IMR-90 (cell line): ENCODE measurements at regions not wholly inside any gene's neighbourhood (a gene's known extent, or its start where the extent isn't known, plus 50 kb on each side); places are given as distances from the start of the nearest gene placed in this dataset.

Experiments
- ATAC-seq: fragments of 200-7000 bp; cut with Tn5 transposase; 2 replicates; pipeline ENCODE4 v1.9.1; 2020; ENCODE audit warnings: low read depth, mild to moderate bottlenecking, moderate library complexity
- BruUV-seq: library from RNA; stranded (reverse); fragments of 400-500 nt; replicated peaks from 2 replicates; lab custom pipeline; 2021; lab: Mats Ljungman, UMichigan
- CTCF ChIA-PET: fragments of 300-600 bp; formaldehyde crosslinking; extraction: SDS; loops from one replicate; lab custom pipeline; 2021; ENCODE audit warnings: antibody characterized with exemption; lab: Yijun Ruan, JAX
- POLR2A ChIA-PET: fragments of 300-600 bp; sonication (Branson Sonifier 250); formaldehyde crosslinking; loops from one replicate; lab custom pipeline; 2022; ENCODE audit warnings: antibody characterized with exemption; ENCODE audit not compliant: unreplicated experiment; lab: Charles Lee
- DNase-seq: peaks from one replicate; pipeline ENCODE4 v3.0.0; 2013
- H2AFZ ChIP-seq: replicated peaks from 2 replicates; pipeline ENCODE3; 2013; ENCODE audit warnings: low read length, mild to moderate bottlenecking; ENCODE audit not compliant: poor library complexity
- H2AK5ac ChIP-seq: 2 replicates; pipeline ENCODE4 v1.6.1; 2013; ENCODE audit warnings: low read depth, low read length, inconsistent platforms
- H2AK9ac ChIP-seq: replicated peaks from 2 replicates; pipeline ENCODE3; 2013; ENCODE audit warnings: mild to moderate bottlenecking, low read depth, low read length, moderate library complexity; ENCODE audit not compliant: poor library complexity
- H2BK120ac ChIP-seq: 2 replicates; pipeline ENCODE4 v1.6.1; 2013; ENCODE audit warnings: low read depth, low read length, inconsistent platforms
- H2BK15ac ChIP-seq: 3 replicates; pipeline ENCODE4 v1.6.1; 2013; ENCODE audit warnings: low read depth, low read length, inconsistent platforms
- H2BK20ac ChIP-seq: 2 replicates; pipeline ENCODE4 v1.6.1; 2013; ENCODE audit warnings: low read depth, mild to moderate bottlenecking, inconsistent platforms, low read length, moderate library complexity
- H2BK5ac ChIP-seq: 2 replicates; pipeline ENCODE4 v1.6.1; 2013; ENCODE audit warnings: mild to moderate bottlenecking, low read depth, low read length, inconsistent platforms; ENCODE audit not compliant: poor library complexity, severe bottlenecking
- H3K14ac ChIP-seq: replicated peaks from 2 replicates; pipeline ENCODE4 v1.6.1; 2013; ENCODE audit warnings: low read depth, low read length, inconsistent platforms
- H3K18ac ChIP-seq: 2 replicates; pipeline ENCODE4 v1.6.1; 2013; ENCODE audit warnings: low read depth, low read length, control low read depth
- H3K23ac ChIP-seq: 2 replicates; pipeline ENCODE4 v1.6.1; 2013; ENCODE audit warnings: low read depth, low read length, inconsistent platforms
- H3K27ac ChIP-seq: 2 replicates; pipeline ENCODE4 v1.5.1; 2013; ENCODE audit warnings: mild to moderate bottlenecking, control low read depth, low read length; ENCODE audit not compliant: insufficient read depth
- H3K27me3 ChIP-seq: 2 replicates; pipeline ENCODE4 v1.6.1; 2013; ENCODE audit warnings: low read length; ENCODE audit not compliant: control insufficient read depth, insufficient read depth
- H3K36me3 ChIP-seq: 2 replicates; pipeline ENCODE4 v1.6.1; 2013; ENCODE audit warnings: low read length, mixed read lengths; ENCODE audit not compliant: control insufficient read depth, insufficient read depth
- H3K4ac ChIP-seq: 2 replicates; pipeline ENCODE4 v1.6.1; 2013; ENCODE audit warnings: low read depth, low read length, inconsistent platforms
- H3K4me1 ChIP-seq: 2 replicates; pipeline ENCODE4 v1.6.1; 2013; ENCODE audit warnings: low read length, mixed read lengths; ENCODE audit not compliant: control insufficient read depth, insufficient read depth
- H3K4me2 ChIP-seq: 2 replicates; pipeline ENCODE4 v1.6.1; 2013; ENCODE audit warnings: low read depth, mild to moderate bottlenecking, control low read depth, low read length, moderate library complexity
- H3K4me3 ChIP-seq: 2 replicates; pipeline ENCODE4 v1.5.1; 2013; ENCODE audit warnings: low read depth, mild to moderate bottlenecking, control low read depth, low read length, moderate library complexity; ENCODE audit not compliant: insufficient read depth
- H3K56ac ChIP-seq: 2 replicates; pipeline ENCODE4 v1.6.1; 2013; ENCODE audit warnings: low read length, inconsistent platforms; ENCODE audit not compliant: insufficient read depth; ENCODE audit errors: extremely low read depth
- H3K79me1 ChIP-seq, 2 experiments: 2 replicates each; pipeline ENCODE4 v1.6.1; 2013; ENCODE audit warnings: low read length in 2 of 2, inconsistent platforms in 1 of 2, low read depth in 1 of 2
- H3K9ac ChIP-seq: 2 replicates; pipeline ENCODE4 v1.6.1; 2013; ENCODE audit warnings: low read depth, low read length, control low read depth
- H3K9me1 ChIP-seq: 2 replicates; pipeline ENCODE4 v1.6.1; 2013; ENCODE audit warnings: low read length, inconsistent platforms; ENCODE audit not compliant: insufficient read depth
- H3K9me3 ChIP-seq: 2 replicates; pipeline ENCODE4 v1.6.1; 2013; ENCODE audit warnings: low read length; ENCODE audit not compliant: control insufficient read depth, insufficient read depth
- H4K20me1 ChIP-seq: 2 replicates; pipeline ENCODE4 v1.6.1; 2013; ENCODE audit warnings: low read length, inconsistent platforms; ENCODE audit not compliant: insufficient read depth
- H4K5ac ChIP-seq: 2 replicates; pipeline ENCODE4 v1.6.1; 2013; ENCODE audit warnings: mild to moderate bottlenecking, low read depth, low read length, control low read depth
- H4K8ac ChIP-seq, 2 experiments: 2 replicates each; pipeline ENCODE4 v1.6.1; 2013; ENCODE audit warnings: low read depth in 2 of 2, low read length in 2 of 2, control low read depth in 1 of 2, inconsistent platforms in 1 of 2
- H4K91ac ChIP-seq: 2 replicates; pipeline ENCODE4 v1.6.1; 2013; ENCODE audit warnings: low read depth, low read length, inconsistent platforms; ENCODE audit not compliant: insufficient read depth
- BHLHE40 ChIP-seq: fragments of 150-350 bp; IDR thresholded peaks from 2 replicates; pipeline ENCODE4 v1.6.1; 2016; ENCODE audit warnings: mild to moderate bottlenecking, low read depth, low read length
- CEBPB ChIP-seq: IDR thresholded peaks from 2 replicates; pipeline ENCODE4 v1.6.1; 2012; ENCODE audit warnings: low read depth, low read length, improper control_type of control experiment
- CHD1 ChIP-seq: IDR thresholded peaks from 2 replicates; pipeline ENCODE4 v1.6.1; 2012; ENCODE audit warnings: low read depth, low read length, improper control_type of control experiment
- NFE2L2 ChIP-seq: fragments of 150-350 bp; IDR thresholded peaks from 2 replicates; pipeline ENCODE4 v1.6.1; 2016; ENCODE audit warnings: low read depth, mild to moderate bottlenecking, low read length
- RCOR1 ChIP-seq: IDR thresholded peaks from 2 replicates; pipeline ENCODE4 v1.6.1; 2012; ENCODE audit warnings: mild to moderate bottlenecking, low read length, improper control_type of control experiment; ENCODE audit not compliant: insufficient replicate concordance
- SMC3 ChIP-seq: fragments of 150-350 bp; IDR thresholded peaks from 2 replicates; pipeline ENCODE4 v1.6.1; 2016; ENCODE audit warnings: low read depth, mild to moderate bottlenecking, antibody characterized with exemption, low read length, moderate library complexity
- WGBS, 2 experiments: methylation state at CpG; one replicate each; pipeline versions ENCODE4 v1.1.5 to v1.1.7; 2013; ENCODE audit warnings: missing lambda C conversion rate in 2 of 2; ENCODE audit not compliant: insufficient read length in 1 of 2; ENCODE audit errors: extremely low coverage in 2 of 2; 5-methylcytosine and 5-hydroxymethylcytosine counted together
- dilution Hi-C: fragments of 300-500 bp; cut with HindIII; formaldehyde crosslinking; loops from one replicate; pipeline ENCODE4 v1.14.3; 2018; ENCODE audit warnings: low sequenced_read_pairs; ENCODE audit not compliant: unreplicated experiment
- in situ Hi-C: fragments of 300-500 bp; cut with MboI; formaldehyde crosslinking; loops from 3 replicates; pipeline ENCODE4 v1.14.3; 2019; ENCODE audit warnings: low sequenced_read_pairs, inconsistent platforms, mixed read lengths
- intact Hi-C: fragments of 100-400 bp; cut with micrococcal nuclease; formaldehyde crosslinking; loops from 2 replicates; pipeline ENCODE4 v1.10.0; 2022

DNA sequence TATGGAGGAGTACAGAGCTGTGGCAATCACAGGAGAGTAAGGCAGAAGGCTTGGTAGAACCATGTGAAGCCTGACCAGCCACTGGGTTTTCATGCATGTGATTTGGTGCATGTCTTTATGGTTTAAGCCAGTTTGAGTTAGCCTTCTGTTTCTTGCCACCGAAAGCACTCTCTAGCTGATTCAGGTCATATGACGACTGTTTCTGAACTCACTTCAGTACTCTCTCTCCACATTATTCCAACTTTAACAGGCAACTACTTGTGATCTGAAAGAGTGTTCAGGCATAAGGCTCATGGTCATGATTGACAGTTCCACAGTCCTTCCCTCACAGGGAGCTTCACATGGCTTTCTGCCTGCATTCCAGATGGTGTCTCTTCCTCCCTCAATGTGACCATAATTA is 63.3 kb upstream of the TAB2 start:
- Histone ChIP-seq H3K4me1 (no peaks in the 10 kb centered on the region), H4K8ac (no peak overlapping the region), H3K9me1 (no peaks in the 10 kb centered on the region), H3K56ac (no peak overlapping the region), H2BK5ac (no peak overlapping the region), H3K27ac (no peak overlapping the region), H2BK15ac (no peak overlapping the region), H2AK5ac (no peak overlapping the region), H2BK20ac (no peak overlapping the region), H4K5ac (no peak overlapping the region), H4K20me1 (no peaks in the 10 kb centered on the region), H3K27me3 (peaks cover 25% of the 10 kb centered on the region), H2BK120ac (no peak overlapping the region), H3K4me3 (no peak overlapping the region), H3K14ac (no peak overlapping the region), H3K4ac (no peak overlapping the region), H3K36me3 (no peaks in the 10 kb centered on the region), H3K23ac (no peak overlapping the region), H2AFZ (no peak overlapping the region), H3K18ac (no peak overlapping the region), H3K9me3 (peaks cover 2% of the 10 kb centered on the region; the same call in 1 of the 2 replicates), H2AK9ac (no peak overlapping the region), H3K79me1 (no peaks in the 10 kb centered on the region), H3K9ac (no peak overlapping the region), H3K4me2 (no peak overlapping the region), H4K91ac (no peak overlapping the region)
- TF ChIP-seq SMC3 (no peak), CHD1 (no peak), BHLHE40 (no peak), RCOR1 (no peak), CEBPB (no peak), NFE2L2 (no peak)
- POLR2A ChIA-PET: no interaction called here
- DNase-seq: no peak
- WGBS, 2 experiments: no CpG with 5 or more reads among the region's 2 CpGs
- CTCF ChIA-PET: no interaction called here
- dilution Hi-C loops: no loop called here
- BruUV-seq: no TSS peak
- intact Hi-C loops: no loop called here
- in situ Hi-C loops: no loop called here
- no peak for ATAC-seq
